Mucosa of stomach (tissue), 1 donor: ENCODE measurements at regions not wholly inside any gene's neighbourhood (a gene's known extent, or its start where the extent isn't known, plus 50 kb on each side); places are given as distances from the start of the nearest gene placed in this dataset.

ENCODE experiments used
- H3K27me3 ChIP-seq: one replicate; pipeline ENCODE4 v1.7.0; 2013; ENCODE audit warnings: mild to moderate bottlenecking, low read length; ENCODE audit not compliant: control insufficient read depth, insufficient read depth
- H3K36me3 ChIP-seq: one replicate; pipeline ENCODE4 v1.7.0; 2013; ENCODE audit warnings: low read length; ENCODE audit not compliant: control insufficient read depth, insufficient read depth
- H3K4me1 ChIP-seq: one replicate; pipeline ENCODE4 v1.7.0; 2013; ENCODE audit warnings: mild to moderate bottlenecking, low read length; ENCODE audit not compliant: control insufficient read depth, insufficient read depth
- H3K4me3 ChIP-seq: one replicate; pipeline ENCODE4 v1.7.0; 2013; ENCODE audit warnings: low read length
- H3K9ac ChIP-seq: one replicate; pipeline ENCODE4 v1.7.0; 2013; ENCODE audit warnings: mild to moderate bottlenecking, low read length, moderate library complexity
- H3K9me3 ChIP-seq: one replicate; pipeline ENCODE4 v1.7.0; 2013; ENCODE audit warnings: mild to moderate bottlenecking, low read length, moderate library complexity; ENCODE audit not compliant: control insufficient read depth
- donor health status: Pancreatic carcinoma.

- Histone ChIP-seq H3K4me3 (no peak overlapping the region), H3K27me3 (no peaks in the 10 kb centered on the region), H3K36me3 (no peaks in the 10 kb centered on the region), H3K9me3 (no peaks in the 10 kb centered on the region), H3K4me1 (no peaks in the 10 kb centered on the region), H3K9ac (no peak overlapping the region)
Measured at GRCh38 chr5:88390096-88390441, 121.4 kb upstream of the TMEM161B start.

GRCh38 chr5:88389338-88390095 lies 120.9 kb upstream of the TMEM161B start:
- Histone ChIP-seq H3K4me3 (no peak overlapping the region), H3K36me3 (no peaks in the 10 kb centered on the region)

GRCh38 chr5:88388476-88389337 lies 120.1 kb upstream of the TMEM161B start:
- Histone ChIP-seq H3K4me3 (no peak overlapping the region), H3K27me3 (no peaks in the 10 kb centered on the region), H3K4me1 (no peaks in the 10 kb centered on the region), H3K9me3 (no peaks in the 10 kb centered on the region), H3K9ac (no peak overlapping the region), H3K36me3 (no peaks in the 10 kb centered on the region)

More at GRCh38 chr5:88389338-88390095, 120.9 kb upstream of the TMEM161B start:
- Histone ChIP-seq H3K27me3 (no peaks in the 10 kb centered on the region), H3K4me1 (no peaks in the 10 kb centered on the region), H3K9ac (no peak overlapping the region), H3K9me3 (no peaks in the 10 kb centered on the region)

- no peaks in the 10 kb centered on the region for H3K27me3 ChIP-seq
Measured at GRCh38 chr5:88384886-88385285, 116.2 kb upstream of the TMEM161B start.

GRCh38 chr5:88380332-88380731 lies 111.7 kb upstream of the TMEM161B start:
- Histone ChIP-seq H3K4me1 (no peaks in the 10 kb centered on the region), H3K36me3 (no peaks in the 10 kb centered on the region), H3K4me3 (no peak overlapping the region), H3K9ac (no peak overlapping the region), H3K27me3 (no peaks in the 10 kb centered on the region), H3K9me3 (no peaks in the 10 kb centered on the region)

More at GRCh38 chr5:88384886-88385285, 116.2 kb upstream of the TMEM161B start:
- Histone ChIP-seq H3K4me3 (no peak overlapping the region), H3K9ac (no peak overlapping the region), H3K9me3 (no peaks in the 10 kb centered on the region), H3K36me3 (no peaks in the 10 kb centered on the region), H3K4me1 (no peaks in the 10 kb centered on the region)

- Histone ChIP-seq H3K9ac (no peak overlapping the region), H3K4me1 (no peaks in the 10 kb centered on the region), H3K9me3 (no peaks in the 10 kb centered on the region), H3K27me3 (no peaks in the 10 kb centered on the region), H3K4me3 (no peak overlapping the region), H3K36me3 (no peaks in the 10 kb centered on the region)
Measured at GRCh38 chr5:88377705-88378656, 109.3 kb upstream of the TMEM161B start.

- H3K4me1 ChIP-seq: no peaks in the 10 kb centered on the region
- H3K36me3 ChIP-seq: no peaks in the 10 kb centered on the region
- no peak overlapping the region for H3K4me3 ChIP-seq
- H3K9me3 ChIP-seq: no peaks in the 10 kb centered on the region
- no peaks in the 10 kb centered on the region for H3K27me3 ChIP-seq
- H3K9ac ChIP-seq: no peak overlapping the region
Measured at GRCh38 chr5:88377240-88377639, 108.6 kb upstream of the TMEM161B start.

GRCh38 chr5:88376728-88377127 lies 108.1 kb upstream of the TMEM161B start:
- Histone ChIP-seq H3K9me3 (no peaks in the 10 kb centered on the region), H3K4me1 (no peaks in the 10 kb centered on the region), H3K27me3 (no peaks in the 10 kb centered on the region), H3K9ac (no peak overlapping the region), H3K36me3 (no peaks in the 10 kb centered on the region), H3K4me3 (no peak overlapping the region)

GRCh38 chr5:88374391-88374790 lies 105.7 kb upstream of the TMEM161B start:
- Histone ChIP-seq H3K36me3 (no peaks in the 10 kb centered on the region), H3K9me3 (no peaks in the 10 kb centered on the region), H3K27me3 (no peaks in the 10 kb centered on the region), H3K4me1 (no peaks in the 10 kb centered on the region), H3K9ac (no peak overlapping the region), H3K4me3 (no peak overlapping the region)

GRCh38 chr5:88370824-88371223 lies 102.2 kb upstream of the TMEM161B start:
- Histone ChIP-seq H3K36me3 (no peaks in the 10 kb centered on the region), H3K27me3 (no peaks in the 10 kb centered on the region), H3K9ac (no peak overlapping the region), H3K4me1 (no peaks in the 10 kb centered on the region), H3K4me3 (no peak overlapping the region), H3K9me3 (no peaks in the 10 kb centered on the region)

- H3K4me1 ChIP-seq: no peaks in the 10 kb centered on the region
- H3K9me3 ChIP-seq: no peaks in the 10 kb centered on the region
- H3K9ac ChIP-seq: no peak overlapping the region
- H3K27me3 ChIP-seq: no peaks in the 10 kb centered on the region
- H3K4me3 ChIP-seq: no peak overlapping the region
- no peaks in the 10 kb centered on the region for H3K36me3 ChIP-seq
Measured at GRCh38 chr5:88368201-88368600, 99.6 kb upstream of the TMEM161B start.
